Dedifferentiated amniotic fluid mesenchymal stem cell (primary cell): ENCODE measurements at regions not wholly inside any gene's neighbourhood (a gene's known extent, or its start where the extent isn't known, plus 50 kb on each side); places are given as distances from the start of the nearest gene placed in this dataset.
"Not testable (repeated sequence)": the region's sequence is repeated elsewhere in the genome, so short reads cannot be mapped to it uniquely, and the experiment has no call there.

Experiments used
- DNase-seq: peaks from one replicate; pipeline ENCODE4 v3.0.0-alpha.2; 2016; ENCODE audit errors: extremely low spot score

DNA sequence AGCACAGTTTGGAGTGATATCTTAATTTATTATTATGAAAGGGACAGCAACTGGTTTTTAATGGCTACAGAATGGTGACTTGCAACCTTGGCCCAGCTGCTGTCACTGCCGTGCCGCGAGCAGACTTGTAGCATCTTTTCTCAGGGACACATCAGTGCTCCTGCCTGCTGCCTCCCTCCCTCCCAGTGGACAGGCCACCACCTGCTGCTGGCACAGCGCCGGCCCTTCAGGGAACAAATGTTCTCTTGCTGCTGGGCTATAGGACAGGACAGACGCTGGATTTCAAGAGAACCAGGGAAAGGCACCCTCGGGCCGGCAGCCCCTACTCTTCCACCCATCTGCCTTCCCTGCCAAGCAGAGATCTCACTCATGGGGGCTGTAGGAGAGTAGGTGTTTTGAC is 413.8 kb upstream of the NFIA start:
- no peak for DNase-seq

DNA sequence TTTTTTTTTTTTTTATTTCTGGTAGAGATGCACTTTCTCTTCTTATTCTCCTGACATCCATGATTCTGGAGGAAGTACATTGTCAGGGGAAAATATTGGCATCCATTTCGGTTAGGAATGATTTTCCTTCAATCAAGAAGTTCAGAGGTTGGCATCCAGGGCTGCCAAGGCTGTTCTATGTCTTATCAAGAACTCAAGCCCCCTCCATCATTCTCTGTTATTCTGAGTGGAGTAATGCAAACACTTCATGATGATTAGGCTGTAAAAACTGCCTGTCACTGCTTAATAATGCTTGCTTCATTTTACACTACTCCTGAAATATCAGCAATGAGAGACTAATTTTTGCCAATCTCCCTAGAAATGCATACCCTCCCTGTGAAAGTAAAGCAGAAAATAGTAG is 417.1 kb upstream of the NFIA start:
- no peak for DNase-seq

DNA sequence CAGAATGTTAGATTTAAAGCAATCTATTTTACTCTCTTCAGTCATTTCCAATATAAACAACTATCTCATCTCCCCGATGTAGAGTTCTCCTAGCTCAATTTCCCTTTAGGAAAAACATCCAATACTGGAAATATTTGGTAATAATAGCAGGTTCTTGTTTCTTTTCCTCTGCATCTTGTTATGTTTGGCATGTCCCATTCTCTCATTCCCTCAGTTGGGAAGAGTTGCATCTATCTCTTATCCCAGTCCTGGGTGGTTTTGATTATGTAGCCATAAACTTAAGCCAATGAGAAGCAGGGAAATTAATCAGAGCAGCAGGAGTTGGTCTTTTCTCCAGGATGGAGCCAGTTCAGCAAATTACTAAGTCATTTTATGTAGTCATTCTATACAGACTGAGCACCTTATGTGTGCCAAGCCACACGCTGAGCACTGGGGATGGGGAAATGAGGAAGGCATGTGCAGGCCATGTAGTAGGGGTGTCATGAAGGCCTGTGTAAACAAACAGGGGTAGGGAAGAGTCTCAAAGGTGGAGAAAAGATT is 418.2 kb upstream of the NFIA start:
- no peak for DNase-seq

DNA sequence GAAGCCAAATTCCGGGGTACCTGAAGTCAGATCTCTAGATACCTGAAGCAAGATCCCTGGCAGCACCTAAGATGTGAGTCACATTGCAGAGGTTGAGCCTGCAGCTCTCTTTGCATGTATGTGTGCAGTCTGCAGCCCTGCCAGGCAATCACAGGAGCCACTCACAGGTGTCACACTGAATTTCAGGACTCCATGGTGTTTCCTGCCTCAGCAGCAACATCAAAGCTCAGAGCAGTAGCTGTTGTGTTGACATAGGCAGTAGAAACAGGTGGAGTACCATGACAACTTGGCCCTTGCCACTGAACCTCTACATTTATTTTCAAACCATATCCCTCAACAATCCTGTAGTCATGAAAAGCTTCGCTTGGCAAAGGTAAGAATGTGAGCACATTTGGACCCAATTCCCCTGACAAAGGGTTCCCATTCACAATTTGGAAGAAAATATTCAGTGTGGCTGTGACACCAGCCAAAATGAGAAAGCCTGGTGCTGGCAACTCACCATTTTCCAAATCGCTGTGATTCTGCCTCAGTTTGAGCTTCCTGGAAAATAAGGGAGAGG is 419.8 kb upstream of the NFIA start:
- DNase-seq: no peak

DNA sequence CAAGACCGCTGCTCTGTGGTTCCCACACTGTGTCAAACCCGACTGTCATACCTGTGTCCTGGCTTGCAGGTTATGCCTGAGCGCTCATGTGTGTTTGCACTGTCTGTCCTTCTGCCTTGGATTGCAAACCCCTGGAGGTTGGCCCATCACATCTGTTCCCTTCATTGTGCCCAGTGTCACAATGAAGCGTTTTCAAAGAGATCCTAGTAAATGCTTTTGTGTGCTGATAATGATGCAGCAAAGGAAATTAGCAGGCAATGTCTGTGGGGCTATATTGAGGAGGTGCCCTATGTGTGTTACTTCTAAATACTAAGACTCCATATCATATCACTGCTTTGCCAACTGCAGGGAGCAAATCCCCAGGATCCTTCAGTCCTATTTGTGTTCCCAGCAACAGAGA is 424.4 kb upstream of the NFIA start:
- DNase-seq: no peak

DNA sequence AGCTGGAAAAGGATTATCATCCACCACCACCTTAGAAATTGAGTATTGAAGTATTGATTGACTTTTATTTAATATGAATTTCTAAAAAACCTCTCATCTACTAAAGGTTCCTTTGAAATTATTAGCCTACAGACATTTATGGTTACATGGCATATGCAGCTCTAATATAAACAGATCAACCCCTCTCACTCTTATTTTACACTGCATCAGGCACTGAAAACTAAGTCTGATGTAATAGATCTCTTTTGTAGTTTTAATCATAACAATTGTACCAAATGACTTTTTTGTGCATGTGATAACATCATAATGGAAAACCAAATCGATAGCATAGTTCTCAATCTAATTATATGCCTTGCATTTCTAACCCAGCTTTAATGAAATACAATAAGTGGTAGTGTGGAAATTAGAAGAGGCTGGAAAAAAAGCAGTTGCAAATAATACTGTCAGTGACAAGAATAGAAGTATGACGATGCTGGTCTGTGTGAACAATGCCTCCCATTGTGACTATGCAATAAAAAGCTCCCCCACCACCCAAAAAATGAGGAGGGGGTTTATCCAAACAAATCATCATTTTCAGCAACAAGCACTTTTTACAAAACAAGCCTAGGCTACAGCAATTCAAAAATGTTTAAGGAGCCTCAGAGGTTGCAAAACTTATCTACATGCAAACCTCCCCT is 426.5 kb upstream of the NFIA start:
- DNase-seq: no peak

DNA sequence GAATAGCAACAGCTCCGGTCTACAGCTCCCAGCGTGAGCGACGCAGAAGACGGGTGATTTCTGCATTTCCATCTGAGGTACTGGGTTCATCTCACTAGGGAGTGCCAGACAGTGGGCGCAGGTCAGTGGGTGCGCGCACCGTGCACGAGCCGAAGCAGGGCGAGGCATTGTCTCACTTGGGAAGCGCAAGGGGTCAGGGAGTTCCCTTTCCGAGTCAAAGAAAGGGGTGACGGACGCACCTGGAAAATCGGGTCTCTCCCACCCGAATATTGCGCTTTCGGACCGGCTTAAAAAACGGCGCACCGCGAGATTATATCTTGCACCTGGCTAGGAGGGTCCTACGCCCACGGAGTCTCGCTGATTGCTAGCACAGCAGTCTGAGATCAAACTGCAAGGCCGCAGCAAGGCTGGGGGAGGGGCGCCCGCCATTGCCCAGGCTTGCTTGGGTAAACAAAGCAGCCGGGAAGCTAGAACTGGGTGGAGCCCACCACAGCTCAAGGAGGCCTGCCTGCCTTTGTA is 442.3 kb upstream of the NFIA start:
- not testable (repeated sequence) for DNase-seq

DNA sequence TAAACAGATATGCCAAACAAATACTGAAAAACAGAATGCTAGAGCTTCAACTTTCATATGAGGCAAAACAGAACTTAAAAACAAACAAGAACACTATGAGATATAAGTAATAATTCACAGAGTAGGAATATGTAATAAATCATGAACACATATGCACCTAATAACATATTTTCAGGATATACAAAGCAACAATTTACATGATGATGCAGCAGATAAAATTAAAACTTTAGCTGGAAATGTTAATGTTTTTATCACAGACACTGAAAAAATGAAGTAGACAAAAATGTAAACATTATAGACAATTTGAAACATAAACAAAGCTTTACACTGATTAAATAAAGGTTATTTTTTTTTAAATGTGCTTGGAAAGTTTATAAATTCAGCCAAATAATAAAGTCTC is 443.1 kb upstream of the NFIA start:
- DNase-seq: no peak

DNA sequence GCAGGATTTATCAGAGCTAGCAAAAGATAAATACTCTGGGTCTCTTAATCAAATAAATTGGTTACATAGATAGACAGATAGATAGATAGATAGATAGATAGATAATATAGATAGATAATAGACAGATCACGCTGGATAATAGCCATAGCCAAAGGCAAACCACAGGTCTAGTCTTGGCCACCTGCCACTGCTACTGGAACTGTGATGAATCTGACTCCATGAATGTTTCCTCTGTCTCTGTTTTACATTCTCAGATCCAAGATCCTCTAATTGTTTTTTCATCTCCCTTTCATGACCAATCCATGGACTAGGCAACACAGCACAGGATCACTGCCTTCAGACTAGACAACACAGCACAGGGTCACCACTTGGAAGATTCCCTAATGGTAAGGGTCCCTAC is 444.7 kb upstream of the NFIA start:
- DNase-seq: no peak

DNA sequence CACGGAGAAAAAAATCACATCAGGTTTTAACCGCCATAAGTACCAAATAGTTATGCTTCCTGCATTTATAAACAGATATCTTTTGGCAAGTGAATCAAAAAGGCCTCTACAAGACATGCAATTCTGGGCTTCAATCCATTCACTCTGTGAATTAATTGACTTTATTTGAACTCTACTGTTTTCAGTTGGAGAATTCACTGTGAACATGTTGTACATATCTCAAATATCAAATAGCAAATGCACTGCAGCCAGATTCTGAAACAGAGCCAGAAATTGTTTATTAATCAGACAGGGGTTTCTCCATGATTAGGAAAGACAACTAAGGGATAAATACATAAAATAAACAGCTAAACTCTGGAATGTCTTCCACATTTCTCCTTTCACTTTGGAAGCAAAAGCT is 445.4 kb upstream of the NFIA start:
- DNase-seq: no peak

DNA sequence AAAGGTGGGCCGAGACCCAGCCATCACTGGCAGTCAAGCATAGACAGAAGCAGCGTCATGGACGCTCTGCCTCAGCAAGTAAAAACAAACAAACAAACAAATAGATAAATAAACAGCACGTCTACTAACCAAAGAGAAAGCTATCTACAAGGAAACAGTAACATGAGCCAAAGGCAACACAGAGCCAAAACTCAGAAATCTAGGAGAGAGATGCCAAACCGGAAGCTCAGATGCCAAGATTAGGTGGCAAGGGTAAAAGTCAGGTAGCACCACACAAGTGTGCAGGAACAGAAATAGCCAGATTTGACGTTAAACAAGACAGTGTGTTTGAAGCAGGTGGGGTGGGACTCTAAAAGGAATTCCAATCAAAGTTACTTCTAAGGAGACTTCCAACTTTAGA is 448.3 kb upstream of the NFIA start:
- no peak for DNase-seq

DNA sequence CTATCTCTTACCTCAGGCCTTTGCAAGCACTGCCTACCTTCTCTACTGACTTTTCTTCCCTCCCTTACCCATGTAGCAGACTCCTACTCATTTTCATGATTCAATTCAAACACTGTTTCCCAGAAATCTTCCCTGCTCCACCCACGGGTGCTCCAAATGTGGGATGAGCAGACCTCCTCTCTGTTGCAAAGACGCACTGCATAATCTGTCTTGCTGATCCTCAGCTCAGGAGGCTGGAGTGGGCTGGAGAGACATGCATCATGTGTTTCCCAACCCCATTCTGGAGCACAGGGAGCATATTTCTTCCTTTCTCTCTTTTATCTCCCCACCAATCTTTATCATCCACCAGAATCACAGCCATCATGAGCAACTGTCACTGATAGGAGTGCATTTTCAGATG is 459.9 kb upstream of the NFIA start:
- DNase-seq: no peak

DNA sequence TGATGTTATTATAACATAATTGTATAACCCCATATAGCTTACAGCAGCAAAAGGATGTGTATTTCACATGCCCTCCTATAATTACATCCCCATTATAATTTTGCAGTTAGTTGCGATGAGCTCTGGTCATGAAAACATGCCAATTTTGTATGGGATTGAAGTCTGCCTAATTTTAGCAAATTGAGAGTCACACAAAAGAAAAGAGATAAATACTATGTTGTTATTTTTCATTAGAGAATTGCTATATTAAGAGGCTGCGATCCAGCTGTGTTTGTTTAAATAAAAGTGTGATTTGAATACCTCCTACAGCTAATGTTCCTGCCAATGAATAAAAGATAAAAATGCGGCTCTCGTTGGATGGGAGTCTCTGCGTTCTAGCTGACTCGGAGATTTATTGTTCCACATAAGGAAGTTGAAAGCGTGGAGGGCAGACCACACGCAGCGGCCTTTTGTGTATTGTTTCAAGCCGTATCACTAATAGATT is 461.0 kb upstream of the NFIA start:
- no peak for DNase-seq

DNA sequence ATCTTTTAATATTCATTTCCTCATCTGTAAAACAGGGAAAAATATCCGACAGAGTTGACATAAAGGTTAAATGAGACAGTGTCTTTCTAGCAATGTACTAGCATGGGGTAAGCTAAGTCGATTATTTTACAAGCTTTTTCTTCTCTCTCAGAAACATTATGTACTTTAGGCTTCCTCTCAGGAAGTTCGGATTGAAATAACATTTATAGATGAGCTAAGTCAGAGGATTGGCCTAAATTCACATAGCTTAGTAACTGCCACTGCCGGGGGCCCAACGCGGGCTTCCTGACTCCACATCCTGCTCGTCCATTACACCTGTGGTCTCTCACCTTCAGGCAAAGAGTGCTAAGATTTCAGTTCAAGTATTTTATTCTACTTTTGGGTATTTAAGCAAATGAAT is 462.3 kb upstream of the NFIA start:
- DNase-seq: no peak

DNA sequence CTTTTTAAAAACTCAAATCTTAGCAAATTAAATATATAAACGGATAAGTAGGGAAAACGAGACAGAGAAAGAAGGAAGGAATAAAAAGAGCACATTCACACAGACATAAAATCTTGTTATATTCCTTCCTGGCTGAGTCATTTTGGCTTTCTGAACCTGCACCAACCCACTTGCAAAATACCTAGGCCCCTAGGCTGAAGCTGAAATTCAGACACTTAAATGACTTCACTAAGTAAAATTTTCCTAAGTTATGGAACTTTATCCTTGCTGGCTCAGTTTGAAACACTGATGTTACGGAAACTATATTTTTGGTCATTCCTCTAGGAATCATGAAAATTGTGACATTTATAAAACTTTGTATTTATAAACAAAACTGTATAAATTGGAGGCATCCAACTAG is 462.8 kb upstream of the NFIA start:
- no peak for DNase-seq

DNA sequence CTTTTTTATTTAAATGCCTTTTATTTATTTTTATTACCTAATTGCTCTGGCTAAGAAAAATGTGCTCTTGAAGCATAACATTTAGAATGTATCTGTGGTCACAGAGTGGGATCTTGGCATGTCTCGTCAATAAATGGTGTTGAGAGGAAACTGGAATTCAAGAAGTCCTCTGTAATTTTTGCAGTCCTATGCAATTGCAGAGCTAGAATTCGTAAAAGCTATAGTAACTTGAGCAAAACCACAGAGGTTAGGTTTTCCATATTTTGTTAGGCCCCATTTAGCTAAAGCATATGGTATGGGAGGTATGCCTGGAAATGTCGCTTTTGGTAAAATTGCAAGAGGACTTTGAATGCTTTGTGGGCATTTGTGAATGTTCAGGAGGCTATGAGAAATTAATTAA is 466.7 kb upstream of the NFIA start:
- no peak for DNase-seq

DNA sequence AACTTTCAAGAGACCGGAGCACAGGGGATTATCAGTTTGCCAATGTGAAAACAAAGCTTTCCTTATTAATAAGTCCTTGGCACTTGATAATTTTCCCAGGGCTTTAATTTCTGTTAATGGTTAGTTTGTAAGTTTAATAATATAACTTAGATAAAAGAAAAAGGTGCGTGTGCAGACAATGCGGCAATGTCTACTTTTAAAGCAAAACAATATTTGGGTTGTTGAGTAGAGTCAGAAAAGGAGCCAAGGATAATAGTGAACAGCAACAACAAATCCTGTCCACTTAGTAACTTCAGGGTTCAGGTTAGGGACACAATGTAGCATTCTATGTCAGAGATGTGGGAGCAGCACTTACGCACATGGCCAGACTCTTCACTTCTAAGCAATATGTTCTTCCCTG is 469.6 kb upstream of the NFIA start:
- DNase-seq: no peak

DNA sequence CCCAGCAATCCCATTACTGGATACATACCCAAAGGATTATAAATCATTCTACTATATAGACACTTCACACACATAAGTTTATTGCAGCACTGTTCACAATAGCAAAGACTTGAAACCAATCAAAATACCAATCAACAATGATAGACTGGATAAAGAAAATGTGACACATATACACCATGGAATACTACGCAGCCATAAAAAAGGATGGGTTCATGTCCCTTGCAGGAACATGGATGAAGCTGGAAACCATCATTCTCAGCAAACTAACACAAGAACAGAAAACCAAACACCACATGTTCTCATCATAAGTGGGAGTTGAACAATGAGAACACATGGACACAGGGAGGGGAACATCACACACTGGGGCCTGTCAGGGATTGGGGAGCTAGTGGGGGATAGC is 475.4 kb upstream of the NFIA start:
- DNase-seq: not testable (repeated sequence)

DNA sequence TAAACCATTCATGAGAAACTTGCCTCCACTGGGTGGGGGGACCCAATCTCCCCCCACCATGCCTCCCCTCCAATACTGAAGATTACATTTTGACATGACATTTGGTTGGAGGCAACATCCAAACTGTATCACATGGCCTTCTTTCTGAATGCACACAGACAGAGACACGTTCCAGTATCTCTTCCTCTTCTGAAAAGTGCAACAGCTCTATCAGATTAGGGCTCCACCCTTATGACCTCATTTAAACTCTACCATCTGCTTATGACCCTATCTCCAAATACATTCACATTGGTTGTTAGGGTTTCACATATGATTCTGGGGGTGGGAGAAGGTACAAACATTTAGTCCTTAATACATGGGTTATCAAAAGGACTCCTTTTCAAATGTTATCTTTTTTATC is 481.8 kb upstream of the NFIA start:
- no peak for DNase-seq

DNA sequence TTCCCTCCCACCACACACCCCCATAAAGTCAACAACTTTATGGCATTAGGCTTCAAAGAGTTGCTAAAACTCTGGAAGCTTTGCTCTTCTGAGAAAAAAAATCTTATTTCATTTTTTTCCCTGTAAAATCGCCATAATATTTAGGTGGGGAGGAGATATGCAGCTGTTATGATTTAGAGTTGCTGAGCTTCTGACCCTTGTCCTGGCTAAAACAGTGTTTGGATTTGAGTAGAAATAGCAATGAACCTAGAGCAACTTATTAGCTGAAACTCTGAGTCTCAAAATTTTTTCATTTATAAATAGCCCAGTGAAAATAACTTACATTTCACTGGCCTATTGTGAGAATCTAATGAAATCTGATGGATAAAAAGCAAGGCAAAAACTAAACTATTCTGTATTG is 482.8 kb upstream of the NFIA start:
- DNase-seq: no peak

DNA sequence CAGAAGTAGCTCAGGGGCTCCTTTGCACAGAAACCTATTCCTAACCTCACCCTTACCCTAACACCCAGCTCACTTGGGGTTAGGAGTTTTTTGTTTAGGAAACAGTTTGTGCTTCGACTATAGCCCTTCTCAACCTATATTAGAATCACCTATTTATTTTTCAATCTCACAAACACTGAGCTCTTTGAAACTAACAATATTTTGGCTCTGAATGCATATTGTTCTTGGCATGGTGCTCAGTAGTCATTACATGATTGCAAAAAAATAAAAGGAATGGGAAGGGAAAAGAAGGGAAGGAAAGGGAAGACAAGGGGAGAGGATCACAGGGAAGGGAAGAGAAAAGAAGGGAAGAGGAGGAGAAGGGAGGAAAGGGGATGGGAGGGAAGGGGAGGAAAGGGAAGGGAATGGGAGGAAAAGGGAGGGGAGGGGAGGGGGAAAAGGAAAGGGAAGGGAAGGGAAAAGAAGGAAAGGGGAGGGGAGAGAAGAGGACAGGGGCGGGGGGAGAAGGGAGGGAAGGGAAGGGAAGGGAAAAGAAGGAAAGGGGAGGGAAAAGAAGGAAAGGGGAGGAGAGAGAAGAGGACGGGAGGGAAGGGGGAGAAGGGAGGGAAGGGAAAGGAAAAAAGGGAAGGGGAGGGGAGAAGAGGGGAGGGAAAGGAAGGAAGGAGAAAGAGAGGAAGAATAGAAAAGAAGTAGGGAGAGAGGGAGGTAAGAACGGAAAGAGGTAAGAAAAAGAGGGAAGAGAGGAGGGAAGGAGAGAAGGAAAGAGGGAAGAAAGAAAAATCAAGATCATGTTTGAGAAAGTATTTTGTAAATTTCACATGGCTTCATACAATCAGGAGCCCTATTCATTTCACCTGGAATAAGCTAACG is 484.1 kb upstream of the NFIA start:
- DNase-seq: no peak
